Thoracic aorta (tissue), 2 donors: ENCODE measurements at regions not wholly inside any gene's neighbourhood (a gene's known extent, or its start where the extent isn't known, plus 50 kb on each side); places are given as distances from the start of the nearest gene placed in this dataset.

Source experiments
- ATAC-seq: fragments of 150-250 bp; one replicate; pipeline ENCODE4 v1.8.0; 2017; ENCODE audit warnings: low read depth; ENCODE audit not compliant: insufficient number of reproducible peaks, low FRiP score
- DNase-seq: peaks from one replicate; pipeline ENCODE4 v3.0.0-alpha.2; 2020; ENCODE audit warnings: low spot score
- H3K27ac ChIP-seq, 2 donors: fragments of 200-600 bp; sonication (generic); 1 replicate in 1 of 2; 2 replicates in 1 of 2; pipeline ENCODE4 v1.5.1; 2016; ENCODE audit warnings: mild to moderate bottlenecking in 2 of 2, moderate library complexity in 2 of 2
- H3K27me3 ChIP-seq: fragments of 200-600 bp; sonication (generic); replicated peaks from 2 replicates; pipeline ENCODE4 v1.6.0; 2016; ENCODE audit warnings: mild to moderate bottlenecking; ENCODE audit not compliant: insufficient read depth
- H3K36me3 ChIP-seq: fragments of 200-600 bp; sonication (generic); one replicate; pipeline ENCODE4 v1.5.1; 2016
- H3K4me1 ChIP-seq, 2 donors: fragments of 200-600 bp; sonication (generic); 1 replicate in 1 of 2; 2 replicates in 1 of 2; pipeline versions ENCODE4 v1.5.1 to v1.6.0; 2016; ENCODE audit warnings: low read depth in 2 of 2, mild to moderate bottlenecking in 1 of 2; ENCODE audit not compliant: control insufficient read depth in 1 of 2
- H3K4me3 ChIP-seq: fragments of 200-600 bp; sonication (generic); 2 replicates; pipeline ENCODE4 v1.5.1; 2016; ENCODE audit warnings: mild to moderate bottlenecking
- H3K9me3 ChIP-seq: fragments of 200-600 bp; sonication (generic); 2 replicates; pipeline ENCODE4 v1.5.1; 2016
- CTCF ChIP-seq: fragments of 200-600 bp; sonication (generic); IDR thresholded peaks from one replicate; pipeline ENCODE4 v1.5.1; 2019; ENCODE audit warnings: antibody characterized with exemption

GRCh38 chr7:24129597-24129996, 154.4 kb upstream of the NPY start:
- H3K27me3 ChIP-seq: no peaks in the 10 kb centered on the region
- no peaks in the 10 kb centered on the region for H3K36me3 ChIP-seq
- no peak overlapping the region for H3K27ac ChIP-seq
- H3K9me3 ChIP-seq: no peaks in the 10 kb centered on the region
- ATAC-seq (no peak), DNase-seq (no peak)
- no peak overlapping the region for H3K4me3 ChIP-seq
- no peaks in the 10 kb centered on the region for H3K4me1 ChIP-seq
- TF ChIP-seq CTCF: no peak

GRCh38 chr7:24130631-24131030, 153.4 kb upstream of the NPY start:
- ATAC-seq (no peak), DNase-seq (no peak)
- H3K4me3 ChIP-seq: no peak overlapping the region
- H3K27me3 ChIP-seq: no peaks in the 10 kb centered on the region
- no peak for TF ChIP-seq CTCF
- H3K9me3 ChIP-seq: no peaks in the 10 kb centered on the region
- no peaks in the 10 kb centered on the region for H3K4me1 ChIP-seq
- H3K27ac ChIP-seq: no peak overlapping the region
- no peaks in the 10 kb centered on the region for H3K36me3 ChIP-seq

- DNase-seq (no peak), ATAC-seq (no peak)
- H3K4me1 ChIP-seq: no peaks in the 10 kb centered on the region
- no peaks in the 10 kb centered on the region for H3K36me3 ChIP-seq
- no peaks in the 10 kb centered on the region for H3K27me3 ChIP-seq
- H3K9me3 ChIP-seq: no peaks in the 10 kb centered on the region
- H3K4me3 ChIP-seq: no peak overlapping the region
- no peak overlapping the region for H3K27ac ChIP-seq
- TF ChIP-seq CTCF: no peak
These were observed 150.3 kb upstream of the NPY start for GRCh38 chr7:24133691-24134090.

- no peaks in the 10 kb centered on the region for H3K27me3 ChIP-seq
- DNase-seq (no peak), ATAC-seq (no peak)
- no peak for TF ChIP-seq CTCF
- H3K4me3 ChIP-seq: no peak overlapping the region
- no peak overlapping the region for H3K27ac ChIP-seq
- H3K4me1 ChIP-seq: no peaks in the 10 kb centered on the region
- no peaks in the 10 kb centered on the region for H3K9me3 ChIP-seq
- no peaks in the 10 kb centered on the region for H3K36me3 ChIP-seq
These were observed 149.5 kb upstream of the NPY start for GRCh38 chr7:24134535-24134934.

GRCh38 chr7:24135003-24135817, 148.8 kb upstream of the NPY start:
- Histone ChIP-seq H3K36me3 (no peaks in the 10 kb centered on the region), H3K4me1 (no peaks in the 10 kb centered on the region), H3K9me3 (no peaks in the 10 kb centered on the region), H3K27me3 (no peaks in the 10 kb centered on the region), H3K4me3 (no peak overlapping the region), H3K27ac (no peak overlapping the region)
- no peak for TF ChIP-seq CTCF
- ATAC-seq (no peak), DNase-seq (no peak)
